Glutamatergic neuron (in vitro differentiated cells): ENCODE measurements at regions not wholly inside any gene's neighbourhood (a gene's known extent, or its start where the extent isn't known, plus 50 kb on each side); places are given as distances from the start of the nearest gene placed in this dataset.
A peak's percentile ranks its signal among the peaks of the same experiment; 100 is the strongest.

Experiments
- DNase-seq: peaks from one replicate; pipeline ENCODE4 v3.0.0; 2022
- H3K27ac Mint-ChIP-seq: one replicate; pipeline ENCODE4 v1.8.0; 2020; ENCODE audit warnings: mild to moderate bottlenecking, mixed read lengths, inconsistent platforms; ENCODE audit not compliant: unreplicated experiment
- H3K27me3 Mint-ChIP-seq: one replicate; pipeline ENCODE4 v1.8.0; 2020; ENCODE audit warnings: mild to moderate bottlenecking, moderate library complexity, mixed read lengths, inconsistent platforms; ENCODE audit not compliant: unreplicated experiment
- H3K36me3 Mint-ChIP-seq: one replicate; pipeline ENCODE4 v1.8.0; 2020; ENCODE audit warnings: mild to moderate bottlenecking, mixed read lengths, inconsistent platforms; ENCODE audit not compliant: unreplicated experiment
- H3K4me1 Mint-ChIP-seq: one replicate; pipeline ENCODE4 v1.8.0; 2020; ENCODE audit warnings: mild to moderate bottlenecking, low read depth, mixed read lengths, inconsistent platforms; ENCODE audit not compliant: unreplicated experiment
- H3K4me3 Mint-ChIP-seq: one replicate; pipeline ENCODE4 v1.8.0; 2020; ENCODE audit warnings: mild to moderate bottlenecking, mixed read lengths, inconsistent platforms; ENCODE audit not compliant: unreplicated experiment
- H3K9me3 Mint-ChIP-seq: one replicate; pipeline ENCODE4 v1.8.0; 2020; ENCODE audit warnings: mild to moderate bottlenecking, moderate library complexity, mixed read lengths, inconsistent platforms; ENCODE audit not compliant: unreplicated experiment
- TF ChIP-seq, protein P1 (sequence below): fragments of 200-600 bp; sonication (generic); IDR thresholded peaks from one replicate; pipeline ENCODE4 v1.5.0; 2021; ENCODE audit not compliant: partially characterized antibody, unreplicated experiment

DNA sequence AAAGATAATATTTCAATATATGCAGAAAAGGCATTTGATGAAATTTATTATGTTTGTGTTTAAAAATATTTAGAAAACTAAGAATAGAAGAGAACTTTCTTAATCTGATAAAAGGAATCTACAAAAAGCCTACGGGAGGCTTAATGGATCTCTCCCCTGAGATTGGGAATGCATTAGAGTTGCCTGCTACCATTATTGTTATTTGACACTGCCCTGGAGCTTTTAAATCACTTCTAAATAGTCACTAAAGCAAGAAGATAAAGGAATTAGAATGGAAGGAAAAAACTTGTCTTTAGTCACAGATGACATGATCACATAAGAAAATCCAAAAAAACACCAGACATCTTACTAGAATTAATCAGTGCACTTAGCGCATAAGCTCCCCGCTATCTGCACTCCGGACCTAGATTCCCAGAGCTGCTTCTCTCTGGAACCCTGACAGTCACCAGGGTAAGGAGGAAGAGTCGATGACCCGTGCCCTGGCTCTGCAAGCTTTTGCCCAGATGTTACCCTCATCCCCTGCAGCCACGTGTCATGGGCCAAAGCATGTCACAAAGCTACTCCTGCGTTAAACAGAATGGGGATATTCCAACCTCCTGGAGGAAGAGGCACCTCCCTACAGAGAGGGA is 97.1 kb downstream of the MINAR1 start:
- H3K4me3 Mint-ChIP-seq: peak overlapping the region; percentile 67
- peak; percentile 60 for DNase-seq
- TF ChIP-seq, protein P1, sequence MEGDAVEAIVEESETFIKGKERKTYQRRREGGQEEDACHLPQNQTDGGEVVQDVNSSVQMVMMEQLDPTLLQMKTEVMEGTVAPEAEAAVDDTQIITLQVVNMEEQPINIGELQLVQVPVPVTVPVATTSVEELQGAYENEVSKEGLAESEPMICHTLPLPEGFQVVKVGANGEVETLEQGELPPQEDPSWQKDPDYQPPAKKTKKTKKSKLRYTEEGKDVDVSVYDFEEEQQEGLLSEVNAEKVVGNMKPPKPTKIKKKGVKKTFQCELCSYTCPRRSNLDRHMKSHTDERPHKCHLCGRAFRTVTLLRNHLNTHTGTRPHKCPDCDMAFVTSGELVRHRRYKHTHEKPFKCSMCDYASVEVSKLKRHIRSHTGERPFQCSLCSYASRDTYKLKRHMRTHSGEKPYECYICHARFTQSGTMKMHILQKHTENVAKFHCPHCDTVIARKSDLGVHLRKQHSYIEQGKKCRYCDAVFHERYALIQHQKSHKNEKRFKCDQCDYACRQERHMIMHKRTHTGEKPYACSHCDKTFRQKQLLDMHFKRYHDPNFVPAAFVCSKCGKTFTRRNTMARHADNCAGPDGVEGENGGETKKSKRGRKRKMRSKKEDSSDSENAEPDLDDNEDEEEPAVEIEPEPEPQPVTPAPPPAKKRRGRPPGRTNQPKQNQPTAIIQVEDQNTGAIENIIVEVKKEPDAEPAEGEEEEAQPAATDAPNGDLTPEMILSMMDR: no peak
- peaks cover 7% of the 10 kb centered on the region for H3K9me3 Mint-ChIP-seq
- H3K27ac Mint-ChIP-seq: peak overlapping the region; percentile 84
- peaks cover 32% of the 10 kb centered on the region for H3K4me1 Mint-ChIP-seq
- H3K36me3 Mint-ChIP-seq: peaks cover 4% of the 10 kb centered on the region
- H3K27me3 Mint-ChIP-seq: peaks cover 3% of the 10 kb centered on the region

- peaks cover 4% of the 10 kb centered on the region for H3K36me3 Mint-ChIP-seq
- H3K4me3 Mint-ChIP-seq: no peak overlapping the region
- TF ChIP-seq, protein P1: no peak
- peaks cover 9% of the 10 kb centered on the region for H3K27me3 Mint-ChIP-seq
- DNase-seq: no peak
- H3K4me1 Mint-ChIP-seq: peaks cover 22% of the 10 kb centered on the region
- H3K27ac Mint-ChIP-seq: no peak overlapping the region
- H3K9me3 Mint-ChIP-seq: peaks cover 3% of the 10 kb centered on the region
These were observed 103.4 kb downstream of the MINAR1 start for GRCh38 chr15:79535536-79535935.

DNA sequence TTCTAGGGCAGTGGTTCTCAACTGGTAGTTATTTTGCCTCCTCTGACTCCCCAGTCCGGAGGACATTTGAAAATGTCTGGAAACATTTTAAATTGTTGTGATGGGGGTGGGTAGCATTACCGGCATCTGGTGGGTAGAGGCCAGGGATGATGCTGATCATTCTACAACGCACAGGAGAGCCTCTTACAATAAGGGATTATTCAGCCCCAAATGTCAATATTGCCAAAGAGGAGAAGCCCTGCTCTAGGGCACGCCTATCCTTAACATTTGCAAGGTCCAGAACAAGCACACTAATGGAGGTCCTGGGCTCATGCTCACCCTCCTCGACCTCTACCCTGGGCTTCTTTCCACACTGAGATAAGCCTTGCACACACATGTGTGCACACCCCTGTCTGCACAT is 106.4 kb downstream of the MINAR1 start:
- Mint-ChIP-seq H3K27ac (no peak overlapping the region), H3K27me3 (peaks cover 9% of the 10 kb centered on the region), H3K4me1 (peaks cover 24% of the 10 kb centered on the region), H3K36me3 (no peaks in the 10 kb centered on the region), H3K4me3 (no peak overlapping the region), H3K9me3 (no peaks in the 10 kb centered on the region)
- TF ChIP-seq, protein P1: no peak
- DNase-seq: no peak

GRCh38 chr15:79539401-79539800 is 107.3 kb downstream of the MINAR1 start:
- Mint-ChIP-seq H3K4me3 (no peak overlapping the region), H3K9me3 (no peaks in the 10 kb centered on the region), H3K36me3 (no peaks in the 10 kb centered on the region), H3K4me1 (peaks cover 18% of the 10 kb centered on the region), H3K27ac (no peak overlapping the region), H3K27me3 (peaks cover 6% of the 10 kb centered on the region)
- no peak for DNase-seq
- TF ChIP-seq, protein P1: no peak

DNA sequence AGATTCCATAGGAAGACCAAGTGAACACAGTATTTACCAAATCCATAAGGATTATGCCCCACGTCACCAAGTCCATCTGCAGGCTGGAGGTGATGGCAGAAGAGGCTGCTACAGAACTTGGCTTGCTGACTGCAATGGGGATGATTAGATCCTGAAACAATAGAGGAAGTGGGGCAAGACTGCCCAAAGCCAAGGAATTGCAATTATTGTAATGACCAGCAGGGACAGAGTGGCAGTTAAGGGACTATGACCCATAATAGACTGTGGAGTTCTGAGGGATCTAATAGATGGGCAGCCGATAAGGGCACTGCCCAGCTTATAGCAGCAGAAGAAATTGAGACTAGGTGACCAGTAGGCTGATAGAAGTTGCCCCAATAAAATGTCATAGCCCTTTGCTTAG is 108.4 kb downstream of the MINAR1 start:
- H3K27me3 Mint-ChIP-seq: peaks cover 3% of the 10 kb centered on the region
- DNase-seq: no peak

More for the DNA sequence above, 108.4 kb downstream of the MINAR1 start:
- Mint-ChIP-seq H3K36me3 (no peaks in the 10 kb centered on the region), H3K27ac (no peak overlapping the region), H3K9me3 (no peaks in the 10 kb centered on the region), H3K4me3 (no peak overlapping the region), H3K4me1 (peaks cover 19% of the 10 kb centered on the region)
- TF ChIP-seq, protein P1: peak; percentile 40
